HEK293T (cell line): ENCODE measurements at regions not wholly inside any gene's neighbourhood (a gene's known extent, or its start where the extent isn't known, plus 50 kb on each side); places are given as distances from the start of the nearest gene placed in this dataset.

Source experiments
- ARNT ChIP-seq: fragments of 450-650 bp; IDR thresholded peaks from 2 replicates; pipeline ENCODE4 v1.6.1; 2017; ENCODE audit warnings: mild to moderate bottlenecking
- BHLHE40 ChIP-seq: fragments of 450-650 bp; IDR thresholded peaks from 2 replicates; pipeline ENCODE4 v1.6.1; 2016; ENCODE audit warnings: mild to moderate bottlenecking, moderate library complexity, borderline replicate concordance
- FOXK2 ChIP-seq: fragments of 450-650 bp; IDR thresholded peaks from 2 replicates; pipeline ENCODE4 v1.6.1; 2016; ENCODE audit warnings: mild to moderate bottlenecking
- FOXM1 ChIP-seq: fragments of 450-650 bp; IDR thresholded peaks from 2 replicates; pipeline ENCODE4 v1.6.1; 2017; ENCODE audit warnings: mild to moderate bottlenecking, borderline replicate concordance
- HDGF ChIP-seq: fragments of 450-650 bp; IDR thresholded peaks from 2 replicates; pipeline ENCODE4 v1.6.1; 2017; ENCODE audit warnings: antibody characterized with exemption, borderline replicate concordance
- NFRKB ChIP-seq: fragments of 450-650 bp; IDR thresholded peaks from 2 replicates; pipeline ENCODE4 v1.6.1; 2016; ENCODE audit warnings: mild to moderate bottlenecking, moderate library complexity
- SUZ12 ChIP-seq: fragments of 450-650 bp; IDR thresholded peaks from 2 replicates; pipeline ENCODE4 v1.6.1; 2016; ENCODE audit warnings: mild to moderate bottlenecking
- ZNF384 ChIP-seq: fragments of 450-650 bp; IDR thresholded peaks from 2 replicates; pipeline ENCODE4 v1.6.1; 2016
- TF ChIP-seq, protein P1 (sequence below): fragments of 450-650 bp; IDR thresholded peaks from 2 replicates; pipeline ENCODE4 v1.6.1; 2016

DNA sequence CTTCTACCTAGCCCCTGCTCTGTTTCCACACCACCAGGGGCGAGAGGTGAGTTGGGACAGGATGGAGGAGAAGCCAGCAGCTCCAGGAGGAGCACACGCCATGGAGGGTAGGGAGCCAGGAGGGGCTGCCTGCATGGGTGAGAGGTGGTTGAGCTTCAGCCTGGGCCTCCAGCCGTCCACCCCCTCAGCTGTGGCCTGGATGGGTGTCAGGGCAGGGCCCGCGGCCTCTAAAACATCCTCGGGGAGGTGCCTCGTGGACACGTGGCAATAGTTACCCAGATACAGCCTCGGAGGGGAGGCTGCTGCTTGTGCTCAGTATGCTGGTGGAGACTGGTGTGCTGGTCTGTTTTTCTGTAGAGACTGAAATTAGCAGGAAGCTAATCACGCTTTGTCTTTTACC, 104.7 kb upstream of the GSE1 start:
- no peak for TF ChIP-seq ARNT
- TF ChIP-seq FOXM1 = no peak
- no peak for TF ChIP-seq NFRKB
- TF ChIP-seq, protein P1, sequence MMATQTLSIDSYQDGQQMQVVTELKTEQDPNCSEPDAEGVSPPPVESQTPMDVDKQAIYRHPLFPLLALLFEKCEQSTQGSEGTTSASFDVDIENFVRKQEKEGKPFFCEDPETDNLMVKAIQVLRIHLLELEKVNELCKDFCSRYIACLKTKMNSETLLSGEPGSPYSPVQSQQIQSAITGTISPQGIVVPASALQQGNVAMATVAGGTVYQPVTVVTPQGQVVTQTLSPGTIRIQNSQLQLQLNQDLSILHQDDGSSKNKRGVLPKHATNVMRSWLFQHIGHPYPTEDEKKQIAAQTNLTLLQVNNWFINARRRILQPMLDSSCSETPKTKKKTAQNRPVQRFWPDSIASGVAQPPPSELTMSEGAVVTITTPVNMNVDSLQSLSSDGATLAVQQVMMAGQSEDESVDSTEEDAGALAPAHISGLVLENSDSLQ = no peak
- no peak for TF ChIP-seq BHLHE40
- TF ChIP-seq HDGF = no peak
- TF ChIP-seq ZNF384 = no peak
- no peak for TF ChIP-seq FOXK2
- TF ChIP-seq SUZ12 = no peak
